ENCODE measurements at regions not wholly inside any gene's neighbourhood (a gene's known extent, or its start where the extent isn't known, plus 50 kb on each side); places are given as distances from the start of the nearest gene placed in this dataset.

GRCh38 chr18:68221111-68221724, 493.7 kb downstream of the TMX3 start:
- no peak overlapping the region for H3K27ac ChIP-seq
- TF ChIP-seq ZFX (IDR thresholded peaks at IDR 0.05; ENCODE audit: borderline replicate concordance) = no peak
- no peak for TF ChIP-seq CTCF (IDR thresholded peaks at IDR 0.05)

GRCh38 chr18:68220458-68220857, 494.4 kb downstream of the TMX3 start:
- no peak for TF ChIP-seq CTCF (IDR thresholded peaks at IDR 0.05)

GRCh38 chr18:68219872-68220271, 495.0 kb downstream of the TMX3 start:
- TF ChIP-seq CTCF (IDR thresholded peaks at IDR 0.05) = no peak
- TF ChIP-seq ZFX (IDR thresholded peaks at IDR 0.05; ENCODE audit: borderline replicate concordance) = no peak
- no peak overlapping the region for H3K27ac ChIP-seq

More at GRCh38 chr18:68220458-68220857, 494.4 kb downstream of the TMX3 start:
- H3K27ac ChIP-seq = no peak overlapping the region

- TF ChIP-seq CTCF (IDR thresholded peaks at IDR 0.05) = no peak
- TF ChIP-seq ZFX (IDR thresholded peaks at IDR 0.05; ENCODE audit: borderline replicate concordance) = no peak
- H3K27ac ChIP-seq = no peak overlapping the region
These were observed 495.6 kb downstream of the TMX3 start for GRCh38 chr18:68219274-68219673.

GRCh38 chr18:68215931-68216330, 499.0 kb downstream of the TMX3 start:
- H3K27ac ChIP-seq = no peak overlapping the region
- TF ChIP-seq ZFX (IDR thresholded peaks at IDR 0.05; ENCODE audit: borderline replicate concordance) (no peak), CTCF (IDR thresholded peaks at IDR 0.05) (no peak)

- H3K27ac ChIP-seq = no peak overlapping the region
- TF ChIP-seq ZFX (IDR thresholded peaks at IDR 0.05; ENCODE audit: borderline replicate concordance) (no peak), CTCF (IDR thresholded peaks at IDR 0.05) (no peak)
These were observed 528.9 kb downstream of the TMX3 start for GRCh38 chr18:68186039-68186438.

GRCh38 chr18:68181956-68182355, 533.0 kb downstream of the TMX3 start:
- H3K27ac ChIP-seq = no peak overlapping the region
- TF ChIP-seq CTCF (IDR thresholded peaks at IDR 0.05) (no peak), ZFX (IDR thresholded peaks at IDR 0.05; ENCODE audit: borderline replicate concordance) (no peak)
